Mammary epithelial cell (primary cell): ENCODE measurements at regions not wholly inside any gene's neighbourhood (a gene's known extent, or its start where the extent isn't known, plus 50 kb on each side); places are given as distances from the start of the nearest gene placed in this dataset.

Source experiments
- CTCF ChIP-seq, 2 donors: IDR thresholded peaks in 1 of 2; conservative IDR thresholded peaks in 1 of 2; 2 replicates each; pipeline ENCODE4 v1.5.1; 2011 to 2012; ENCODE audit warnings: inconsistent platforms in 2 of 2, low read length in 2 of 2, mild to moderate bottlenecking in 2 of 2, control low read depth in 1 of 2, low read depth in 1 of 2; ENCODE audit not compliant: insufficient read depth in 1 of 2; ENCODE audit errors: extremely low read depth in 1 of 2
- EZH2 ChIP-seq: IDR thresholded peaks from 2 replicates; pipeline ENCODE4 v1.6.1; 2012; ENCODE audit warnings: low read length, inconsistent platforms, borderline replicate concordance

DNA sequence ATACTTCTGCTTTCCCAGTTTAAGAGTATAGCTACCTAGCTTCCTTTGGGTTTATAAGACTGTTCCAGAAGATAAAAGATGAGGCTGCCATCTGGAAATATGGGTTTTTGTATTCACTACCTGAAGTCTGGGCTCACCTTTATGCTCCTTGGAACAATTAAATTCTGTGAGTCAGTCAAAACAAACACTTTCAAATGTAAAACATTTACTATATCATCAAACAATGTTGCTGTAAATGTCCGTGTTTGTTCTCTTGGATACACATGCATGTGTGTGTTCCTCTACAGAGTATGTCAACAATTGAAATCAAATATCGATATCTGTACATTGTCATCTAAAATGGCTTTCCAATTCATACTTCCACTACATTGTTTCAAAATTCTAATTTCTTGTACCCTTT lies 525.6 kb downstream of the MDFIC start:
- TF ChIP-seq CTCF (conservative IDR thresholded peaks at IDR 0.05 in 1 of 2, IDR thresholded peaks at IDR 0.05 in 1 of 2; ENCODE audit: extremely low read depth in 1 of 2, insufficient read depth in 1 of 2, low read depth in 1 of 2, low read length in 2 of 2) (no peak), EZH2 (no peak)
